ENCODE measurements at regions not wholly inside any gene's neighbourhood (a gene's known extent, or its start where the extent isn't known, plus 50 kb on each side); places are given as distances from the start of the nearest gene placed in this dataset.

- no peak for DNase-seq
Measured at GRCh38 chr10:42933448-42934340, 143.2 kb upstream of the RET start.

- no peak for DNase-seq
Measured at GRCh38 chr10:42934351-42934811, 142.5 kb upstream of the RET start.

- DNase-seq: no peak
Measured at GRCh38 chr10:42934842-42935241, 142.0 kb upstream of the RET start.

GRCh38 chr10:42935466-42935865, 141.4 kb upstream of the RET start:
- no peak for DNase-seq

- DNase-seq: no peak
Measured at GRCh38 chr10:42936580-42936979, 140.3 kb upstream of the RET start.

- no peak for DNase-seq
Measured at GRCh38 chr10:42937048-42937447, 139.8 kb upstream of the RET start.

- DNase-seq: no peak
Measured at GRCh38 chr10:42937649-42938180, 139.2 kb upstream of the RET start.

- no peak for DNase-seq
Measured at GRCh38 chr10:42938351-42938750, 138.5 kb upstream of the RET start.

- DNase-seq: no peak
Measured at GRCh38 chr10:42939237-42939636, 137.6 kb upstream of the RET start.

GRCh38 chr10:42939685-42940366, 137.0 kb upstream of the RET start:
- no peak for DNase-seq

- DNase-seq: no peak
Measured at GRCh38 chr10:42940487-42941294, 136.2 kb upstream of the RET start.

GRCh38 chr10:42941295-42941644, 135.6 kb upstream of the RET start:
- no peak for DNase-seq

GRCh38 chr10:42941790-42942189, 135.1 kb upstream of the RET start:
- no peak for DNase-seq

- DNase-seq: no peak
Measured at GRCh38 chr10:42942279-42942950, 134.5 kb upstream of the RET start.

GRCh38 chr10:42943025-42943818, 133.6 kb upstream of the RET start:
- no peak for DNase-seq

- no peak for DNase-seq
Measured at GRCh38 chr10:42948040-42948439, 128.8 kb upstream of the RET start.

- no peak for DNase-seq
Measured at GRCh38 chr10:42949287-42949686, 127.6 kb upstream of the RET start.

- no peak for DNase-seq
Measured at GRCh38 chr10:42950606-42951485, 126.0 kb upstream of the RET start.

- DNase-seq: no peak
Measured at GRCh38 chr10:42951486-42952251, 125.2 kb upstream of the RET start.

- DNase-seq: no peak
Measured at GRCh38 chr10:42952349-42952748, 124.5 kb upstream of the RET start.

Data from RPMI8226 (cell line).